ENCODE measurements at regions not wholly inside any gene's neighbourhood (a gene's known extent, or its start where the extent isn't known, plus 50 kb on each side); places are given as distances from the start of the nearest gene placed in this dataset.
"Not testable (repeated sequence)": the region's sequence is repeated elsewhere in the genome, so short reads cannot be mapped to it uniquely, and the experiment has no call there.

GRCh38 chr3:163218336-163218735 lies 1721.7 kb downstream of the OTOL1 start:
- no peak for DNase-seq (ENCODE audit: low read depth, low spot score)

GRCh38 chr3:163213838-163214237 lies 1717.2 kb downstream of the OTOL1 start:
- DNase-seq (ENCODE audit: low read depth, low spot score), result no peak

- DNase-seq (ENCODE audit: low read depth, low spot score), result no peak
Observed at GRCh38 chr3:163196815-163197374, 1700.3 kb downstream of the OTOL1 start.

- no peak for DNase-seq (ENCODE audit: low read depth, low spot score)
Observed at GRCh38 chr3:163196245-163196644, 1699.6 kb downstream of the OTOL1 start.

- no peak for DNase-seq (ENCODE audit: low read depth, low spot score)
Observed at GRCh38 chr3:163185721-163186350, 1689.2 kb downstream of the OTOL1 start.

GRCh38 chr3:163175970-163176369 lies 1679.4 kb downstream of the OTOL1 start:
- no peak for DNase-seq (ENCODE audit: low read depth, low spot score)

GRCh38 chr3:163172513-163172912 lies 1675.9 kb downstream of the OTOL1 start:
- DNase-seq (ENCODE audit: low read depth, low spot score), result not testable (repeated sequence)

GRCh38 chr3:163166197-163166596 lies 1669.6 kb downstream of the OTOL1 start:
- no peak for DNase-seq (ENCODE audit: low read depth, low spot score)

- no peak for DNase-seq (ENCODE audit: low read depth, low spot score)
Observed at GRCh38 chr3:163159306-163159705, 1662.7 kb downstream of the OTOL1 start.

GRCh38 chr3:163139600-163139999 lies 1643.0 kb downstream of the OTOL1 start:
- DNase-seq (ENCODE audit: low read depth, low spot score), result no peak

GRCh38 chr3:163138258-163138657 lies 1641.7 kb downstream of the OTOL1 start:
- DNase-seq (ENCODE audit: low read depth, low spot score), result no peak

GRCh38 chr3:163132111-163132510 lies 1635.5 kb downstream of the OTOL1 start:
- DNase-seq (ENCODE audit: low read depth, low spot score), result no peak

GRCh38 chr3:163129287-163129686 lies 1632.7 kb downstream of the OTOL1 start:
- no peak for DNase-seq (ENCODE audit: low read depth, low spot score)

- no peak for DNase-seq (ENCODE audit: low read depth, low spot score)
Observed at GRCh38 chr3:163126115-163126514, 1629.5 kb downstream of the OTOL1 start.
